SJCRH30 (cell line): ENCODE measurements at regions not wholly inside any gene's neighbourhood (a gene's known extent, or its start where the extent isn't known, plus 50 kb on each side); places are given as distances from the start of the nearest gene placed in this dataset.

ENCODE experiments used
- DNase-seq, 2 experiments: peaks; one replicate each; pipeline ENCODE4 v3.0.0-alpha.2; 2015 to 2020
- H3K27ac ChIP-seq: fragments of 250-450 bp; sonication (Bioruptor Pico); 2 replicates; pipeline ENCODE4 v1.5.1; 2020; ENCODE audit warnings: mild to moderate bottlenecking, moderate library complexity
- H3K27me3 ChIP-seq: fragments of 250-450 bp; sonication (Bioruptor Pico); 2 replicates; pipeline ENCODE4 v1.5.1; 2020; ENCODE audit warnings: mild to moderate bottlenecking, moderate library complexity
- H3K36me3 ChIP-seq: fragments of 250-450 bp; sonication (Bioruptor Pico); 2 replicates; pipeline ENCODE4 v1.5.1; 2020; ENCODE audit warnings: mild to moderate bottlenecking, moderate library complexity
- H3K4me1 ChIP-seq: fragments of 250-450 bp; sonication (Bioruptor Pico); 2 replicates; pipeline ENCODE4 v1.5.1; 2020; ENCODE audit warnings: mild to moderate bottlenecking, moderate library complexity
- H3K4me3 ChIP-seq: fragments of 250-450 bp; sonication (Bioruptor Pico); 2 replicates; pipeline ENCODE4 v1.5.1; 2020; ENCODE audit warnings: mild to moderate bottlenecking, moderate library complexity
- H3K9me3 ChIP-seq: fragments of 250-450 bp; sonication (Bioruptor Pico); replicated peaks from 2 replicates; pipeline ENCODE4 v1.5.1; 2020; ENCODE audit warnings: mild to moderate bottlenecking, moderate library complexity

- Histone ChIP-seq H3K36me3 (no peaks in the 10 kb centered on the region), H3K9me3 (0 out of 2 replicates have a peak, but pooled peaks cover 2% of the 10 kb centered on the region), H3K4me3 (no peak overlapping the region), H3K4me1 (no peaks in the 10 kb centered on the region), H3K27me3 (no peaks in the 10 kb centered on the region), H3K27ac (no peak overlapping the region)
- no peak for DNase-seq
Observed at GRCh38 chr2:187854801-187855200, 300.6 kb upstream of the TFPI start.

- no peaks in the 10 kb centered on the region for H3K36me3 ChIP-seq
- no peaks in the 10 kb centered on the region for H3K27me3 ChIP-seq
- H3K4me1 ChIP-seq: no peaks in the 10 kb centered on the region
- DNase-seq: no peak
- H3K9me3 ChIP-seq: 0 out of 2 replicates have a peak, but pooled peaks cover 4% of the 10 kb centered on the region
- no peak overlapping the region for H3K27ac ChIP-seq
- no peak overlapping the region for H3K4me3 ChIP-seq
Observed at GRCh38 chr2:187855689-187856088, 301.5 kb upstream of the TFPI start.

- no peaks in the 10 kb centered on the region for H3K4me1 ChIP-seq
- H3K27me3 ChIP-seq: no peaks in the 10 kb centered on the region
- H3K36me3 ChIP-seq: no peaks in the 10 kb centered on the region; the same call in 1 of the 2 replicates
- no peak for DNase-seq
- H3K27ac ChIP-seq: no peak overlapping the region
- H3K9me3 ChIP-seq: 0 out of 2 replicates have a peak, but pooled peaks cover 4% of the 10 kb centered on the region
- no peak overlapping the region for H3K4me3 ChIP-seq
Observed at GRCh38 chr2:187857826-187858225, 303.6 kb upstream of the TFPI start.

- Histone ChIP-seq H3K4me3 (no peak overlapping the region), H3K27me3 (no peaks in the 10 kb centered on the region), H3K9me3 (0 out of 2 replicates have a peak, but pooled peaks cover 4% of the 10 kb centered on the region), H3K27ac (no peak overlapping the region), H3K36me3 (no peaks in the 10 kb centered on the region; the same call in 1 of the 2 replicates), H3K4me1 (no peaks in the 10 kb centered on the region)
- DNase-seq: no peak
Observed at GRCh38 chr2:187862715-187863114, 308.5 kb upstream of the TFPI start.

GRCh38 chr2:187865025-187865424 is 310.8 kb upstream of the TFPI start:
- Histone ChIP-seq H3K36me3 (no peaks in the 10 kb centered on the region; the same call in 1 of the 2 replicates), H3K27ac (no peak overlapping the region), H3K4me3 (no peak overlapping the region), H3K4me1 (no peaks in the 10 kb centered on the region), H3K9me3 (no peaks in the 10 kb centered on the region), H3K27me3 (no peaks in the 10 kb centered on the region)
- no peak for DNase-seq

- Histone ChIP-seq H3K27ac (no peak overlapping the region), H3K9me3 (no peaks in the 10 kb centered on the region), H3K4me1 (no peaks in the 10 kb centered on the region), H3K4me3 (no peak overlapping the region), H3K27me3 (no peaks in the 10 kb centered on the region), H3K36me3 (no peaks in the 10 kb centered on the region; the same call in 1 of the 2 replicates)
- DNase-seq: no peak
Observed at GRCh38 chr2:187867165-187867564, 312.9 kb upstream of the TFPI start.

GRCh38 chr2:187869195-187869594 is 315.0 kb upstream of the TFPI start:
- Histone ChIP-seq H3K27ac (no peak overlapping the region), H3K9me3 (no peaks in the 10 kb centered on the region), H3K4me3 (no peak overlapping the region), H3K36me3 (no peaks in the 10 kb centered on the region; the same call in 1 of the 2 replicates), H3K4me1 (no peaks in the 10 kb centered on the region), H3K27me3 (no peaks in the 10 kb centered on the region)
- peak in 1 of 2 experiments; percentile 30 for DNase-seq

- Histone ChIP-seq H3K9me3 (no peaks in the 10 kb centered on the region), H3K4me3 (no peak overlapping the region), H3K36me3 (no peaks in the 10 kb centered on the region; the same call in 1 of the 2 replicates), H3K4me1 (no peaks in the 10 kb centered on the region), H3K27ac (no peak overlapping the region), H3K27me3 (no peaks in the 10 kb centered on the region)
- no peak for DNase-seq
Observed at GRCh38 chr2:187871506-187871905, 317.3 kb upstream of the TFPI start.

- H3K4me1 ChIP-seq: no peaks in the 10 kb centered on the region
- H3K4me3 ChIP-seq: no peak overlapping the region
- H3K36me3 ChIP-seq: no peaks in the 10 kb centered on the region; the same call in 1 of the 2 replicates
- no peaks in the 10 kb centered on the region for H3K27me3 ChIP-seq
- DNase-seq: no peak
- no peaks in the 10 kb centered on the region for H3K9me3 ChIP-seq
- no peak overlapping the region for H3K27ac ChIP-seq
Observed at GRCh38 chr2:187873132-187873531, 318.9 kb upstream of the TFPI start.

- Histone ChIP-seq H3K27me3 (no peaks in the 10 kb centered on the region), H3K4me3 (no peak overlapping the region), H3K4me1 (no peaks in the 10 kb centered on the region), H3K9me3 (no peaks in the 10 kb centered on the region), H3K27ac (no peak overlapping the region), H3K36me3 (no peaks in the 10 kb centered on the region; the same call in 1 of the 2 replicates)
- no peak for DNase-seq
Observed at GRCh38 chr2:187874786-187875185, 320.6 kb upstream of the TFPI start.

- H3K27me3 ChIP-seq: no peaks in the 10 kb centered on the region
- no peaks in the 10 kb centered on the region for H3K9me3 ChIP-seq
- H3K36me3 ChIP-seq: no peaks in the 10 kb centered on the region; the same call in 1 of the 2 replicates
- no peak overlapping the region for H3K27ac ChIP-seq
- no peaks in the 10 kb centered on the region for H3K4me1 ChIP-seq
- no peak for DNase-seq
- H3K4me3 ChIP-seq: no peak overlapping the region
Observed at GRCh38 chr2:187875261-187876141, 321.3 kb upstream of the TFPI start.

- no peaks in the 10 kb centered on the region; the same call in 1 of the 2 replicates for H3K36me3 ChIP-seq
- DNase-seq: no peak
- no peaks in the 10 kb centered on the region for H3K27me3 ChIP-seq
- no peak overlapping the region for H3K27ac ChIP-seq
- H3K9me3 ChIP-seq: no peaks in the 10 kb centered on the region
- H3K4me1 ChIP-seq: no peaks in the 10 kb centered on the region
- H3K4me3 ChIP-seq: no peak overlapping the region
Observed at GRCh38 chr2:187876554-187876953, 322.3 kb upstream of the TFPI start.

- Histone ChIP-seq H3K9me3 (no peaks in the 10 kb centered on the region), H3K4me1 (no peaks in the 10 kb centered on the region), H3K4me3 (no peak overlapping the region), H3K27ac (no peak overlapping the region), H3K27me3 (no peaks in the 10 kb centered on the region), H3K36me3 (no peaks in the 10 kb centered on the region; the same call in 1 of the 2 replicates)
- no peak for DNase-seq
Observed at GRCh38 chr2:187877391-187877790, 323.2 kb upstream of the TFPI start.

- Histone ChIP-seq H3K27me3 (no peaks in the 10 kb centered on the region), H3K9me3 (no peaks in the 10 kb centered on the region), H3K36me3 (no peaks in the 10 kb centered on the region; the same call in 1 of the 2 replicates), H3K4me1 (no peaks in the 10 kb centered on the region), H3K27ac (no peak overlapping the region), H3K4me3 (no peak overlapping the region)
- DNase-seq: no peak
Observed at GRCh38 chr2:187878112-187878511, 323.9 kb upstream of the TFPI start.

- H3K27ac ChIP-seq: no peak overlapping the region
- no peaks in the 10 kb centered on the region for H3K27me3 ChIP-seq
- H3K9me3 ChIP-seq: no peaks in the 10 kb centered on the region
- DNase-seq: no peak
- no peaks in the 10 kb centered on the region for H3K36me3 ChIP-seq
- H3K4me3 ChIP-seq: no peak overlapping the region
- no peaks in the 10 kb centered on the region for H3K4me1 ChIP-seq
Observed at GRCh38 chr2:187879491-187879890, 325.3 kb upstream of the TFPI start.
